ENCODE measurements at regions not wholly inside any gene's neighbourhood (a gene's known extent, or its start where the extent isn't known, plus 50 kb on each side); places are given as distances from the start of the nearest gene placed in this dataset.
"Not testable (repeated sequence)": the region's sequence is repeated elsewhere in the genome, so short reads cannot be mapped to it uniquely, and the experiment has no call there.

- ATAC-seq, result no peak
Measured at GRCh38 chr10:122774231-122774630, 71.4 kb downstream of the CUZD1 start.

GRCh38 chr10:122771404-122771803 is 71.8 kb upstream of the C10orf120 start:
- ATAC-seq, result not testable (repeated sequence)

More at GRCh38 chr10:122774231-122774630, 71.4 kb downstream of the CUZD1 start:
- TF ChIP-seq PATZ1 (CRISPR knock-in tag; IDR thresholded peaks at IDR 0.05; ENCODE audit: borderline replicate concordance), result no peak
- TF ChIP-seq ISL1 (CRISPR knock-in tag; IDR thresholded peaks at IDR 0.05), result no peak
- TF ChIP-seq TSHZ2 (CRISPR knock-in tag; IDR thresholded peaks at IDR 0.05), result no peak
- no peak for TF ChIP-seq OSR1 (CRISPR knock-in tag; IDR thresholded peaks at IDR 0.05)
- TF ChIP-seq TOX (CRISPR knock-in tag; IDR thresholded peaks at IDR 0.05; ENCODE audit: borderline replicate concordance), result no peak
- no peak for TF ChIP-seq BACH2 (CRISPR knock-in tag; IDR thresholded peaks at IDR 0.05; ENCODE audit: borderline replicate concordance)
- no peak for TF ChIP-seq ZNF565 (CRISPR knock-in tag; conservative IDR thresholded peaks at IDR 0.05; ENCODE audit: low read depth)
- TF ChIP-seq CSDC2 (CRISPR knock-in tag; IDR thresholded peaks at IDR 0.05), result no peak
- no peak for TF ChIP-seq POU6F1 (CRISPR knock-in tag; IDR thresholded peaks at IDR 0.05; ENCODE audit: borderline replicate concordance, low read depth)
- no peak for TF ChIP-seq ZFP30 (CRISPR knock-in tag; IDR thresholded peaks at IDR 0.05)
- no peak for TF ChIP-seq ESRRG (CRISPR knock-in tag; IDR thresholded peaks at IDR 0.05)
- no peak for TF ChIP-seq ZFP3 (CRISPR knock-in tag; IDR thresholded peaks at IDR 0.05)
- no peak for TF ChIP-seq ZC3H10 (CRISPR knock-in tag; IDR thresholded peaks at IDR 0.05)
- TF ChIP-seq RARB (CRISPR knock-in tag; IDR thresholded peaks at IDR 0.05), result no peak
- no peak for TF ChIP-seq SNAI2 (CRISPR knock-in tag; IDR thresholded peaks at IDR 0.05)

- ATAC-seq, result no peak
- TF ChIP-seq GLIS3 (CRISPR knock-in tag; IDR thresholded peaks at IDR 0.05), result no peak
Measured at GRCh38 chr10:122768389-122768745, 68.7 kb upstream of the C10orf120 start.

- TF ChIP-seq ZFP30 (CRISPR knock-in tag; IDR thresholded peaks at IDR 0.05), result no peak
- no peak for TF ChIP-seq PATZ1 (CRISPR knock-in tag; IDR thresholded peaks at IDR 0.05; ENCODE audit: borderline replicate concordance)
- no peak for TF ChIP-seq PPARA (CRISPR knock-in tag; IDR thresholded peaks at IDR 0.05; ENCODE audit: borderline replicate concordance)
- ATAC-seq, result no peak
Measured at GRCh38 chr10:122767621-122768388, 68.2 kb upstream of the C10orf120 start.

GRCh38 chr10:122765412-122765811 is 65.8 kb upstream of the C10orf120 start:
- no peak for ATAC-seq
- TF ChIP-seq ZFP3 (CRISPR knock-in tag; IDR thresholded peaks at IDR 0.05) (no peak), ZNF565 (CRISPR knock-in tag; conservative IDR thresholded peaks at IDR 0.05; ENCODE audit: low read depth) (no peak), CSRNP3 (CRISPR knock-in tag; IDR thresholded peaks at IDR 0.05) (no peak), RARB (CRISPR knock-in tag; IDR thresholded peaks at IDR 0.05) (no peak), TCF4 (CRISPR knock-in tag; IDR thresholded peaks at IDR 0.05; ENCODE audit: borderline replicate concordance) (no peak), ESRRG (CRISPR knock-in tag; IDR thresholded peaks at IDR 0.05) (no peak), OSR1 (CRISPR knock-in tag; IDR thresholded peaks at IDR 0.05) (no peak), ZFP30 (CRISPR knock-in tag; IDR thresholded peaks at IDR 0.05) (no peak), TSHZ2 (CRISPR knock-in tag; IDR thresholded peaks at IDR 0.05) (no peak), GLIS3 (CRISPR knock-in tag; IDR thresholded peaks at IDR 0.05) (no peak), BACH2 (CRISPR knock-in tag; IDR thresholded peaks at IDR 0.05; ENCODE audit: borderline replicate concordance) (no peak)

Measured in SK-N-SH treated with all-trans-retinoic acid at 6 μM for 48 hours (cell line).